Loucy (cell line): ENCODE measurements at regions not wholly inside any gene's neighbourhood (a gene's known extent, or its start where the extent isn't known, plus 50 kb on each side); places are given as distances from the start of the nearest gene placed in this dataset.

ENCODE experiments used
- H2AFZ ChIP-seq: fragments of 200-600 bp; sonication (generic); 2 replicates; pipeline ENCODE4 v1.6.0; 2016; ENCODE audit warnings: antibody characterized with exemption, mild to moderate bottlenecking, low read length, moderate library complexity
- H3F3A ChIP-seq: fragments of 200-600 bp; 2 replicates; pipeline ENCODE4 v1.6.0; 2016; ENCODE audit warnings: antibody characterized with exemption, low read depth, mild to moderate bottlenecking
- H3K27me3 ChIP-seq: fragments of 200-600 bp; sonication (generic); 2 replicates; pipeline ENCODE4 v1.6.1; 2014; ENCODE audit warnings: low read length, mild to moderate bottlenecking; ENCODE audit not compliant: insufficient read depth, poor library complexity, severe bottlenecking
- H3K36me3 ChIP-seq: fragments of 200-600 bp; sonication (generic); 2 replicates; pipeline ENCODE4 v1.6.1; 2016; ENCODE audit warnings: low read length; ENCODE audit not compliant: insufficient read depth
- H3K4me1 ChIP-seq: fragments of 200-600 bp; sonication (generic); 2 replicates; pipeline ENCODE4 v1.5.1; 2014; ENCODE audit warnings: low read length, mild to moderate bottlenecking; ENCODE audit not compliant: insufficient read depth, poor library complexity, severe bottlenecking
- H3K4me2 ChIP-seq: fragments of 200-600 bp; sonication (generic); 2 replicates; pipeline ENCODE4 v1.6.0; 2014; ENCODE audit warnings: antibody characterized with exemption, low read length, low read depth, mild to moderate bottlenecking; ENCODE audit not compliant: poor library complexity, severe bottlenecking
- H3K4me3 ChIP-seq: fragments of 200-600 bp; sonication (generic); 2 replicates; pipeline ENCODE4 v1.5.1; 2014; ENCODE audit warnings: low read length, mild to moderate bottlenecking, mixed read lengths; ENCODE audit not compliant: poor library complexity, severe bottlenecking
- H3K79me2 ChIP-seq: fragments of 200-600 bp; sonication (generic); 2 replicates; pipeline ENCODE4 v1.6.1; 2014; ENCODE audit warnings: low read length; ENCODE audit not compliant: insufficient read depth
- H3K9ac ChIP-seq: fragments of 200-600 bp; sonication (generic); 2 replicates; pipeline ENCODE4 v1.6.0; 2014; ENCODE audit warnings: mild to moderate bottlenecking, low read depth, low read length, moderate library complexity; ENCODE audit not compliant: poor library complexity, severe bottlenecking
- H3K9me2 ChIP-seq: fragments of 200-600 bp; sonication (generic); replicated peaks from 2 replicates; pipeline ENCODE4 v1.6.1; 2016; ENCODE audit warnings: low read depth, low read length, mixed read lengths
- H3K9me3 ChIP-seq: fragments of 200-600 bp; sonication (generic); 2 replicates; pipeline ENCODE4 v1.6.1; 2014; ENCODE audit warnings: mild to moderate bottlenecking, antibody characterized with exemption, low read length, low read depth; ENCODE audit not compliant: insufficient read depth
- H4K20me1 ChIP-seq: fragments of 200-600 bp; sonication (generic); 2 replicates; pipeline ENCODE4 v1.6.0; 2014; ENCODE audit warnings: antibody characterized with exemption, low read length, mild to moderate bottlenecking; ENCODE audit not compliant: insufficient read depth, poor library complexity, severe bottlenecking
- EZH2phosphoT487 ChIP-seq: fragments of 200-600 bp; IDR thresholded peaks from 2 replicates; pipeline ENCODE4 v1.6.1; 2018; ENCODE audit warnings: antibody characterized with exemption, mild to moderate bottlenecking, moderate library complexity, borderline replicate concordance
- TF ChIP-seq, protein P1 (sequence below): fragments of 200-600 bp; sonication (generic); conservative IDR thresholded peaks from 2 replicates; pipeline ENCODE4 v1.5.1; 2014; ENCODE audit warnings: mild to moderate bottlenecking, antibody characterized with exemption, low read length

DNA sequence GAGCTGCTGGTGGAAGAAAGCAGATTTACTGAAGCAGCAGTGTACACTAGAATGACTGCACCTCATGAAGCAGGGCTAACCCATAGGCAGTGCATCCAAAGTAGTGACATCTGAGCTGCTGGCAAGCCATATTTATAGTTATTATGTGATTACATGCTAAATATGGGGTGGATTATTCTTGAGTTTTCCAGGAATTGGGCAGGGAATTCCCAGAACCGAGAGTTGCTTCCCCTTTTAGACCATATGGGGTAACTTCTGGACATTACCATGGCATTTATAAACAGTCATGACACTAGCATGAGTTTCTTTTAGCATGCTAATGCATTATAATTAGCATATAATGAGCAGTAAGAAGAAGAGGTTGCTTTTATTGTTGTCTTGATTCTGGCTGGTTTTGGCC is 665.8 kb upstream of the POU3F4 start:
- Histone ChIP-seq H3K9me3 (no peaks in the 10 kb centered on the region), H3K27me3 (no peaks in the 10 kb centered on the region), H3K4me2 (no peak overlapping the region), H3K4me1 (no peaks in the 10 kb centered on the region), H3K79me2 (no peaks in the 10 kb centered on the region), H3K4me3 (no peak overlapping the region), H3K36me3 (no peaks in the 10 kb centered on the region), H3F3A (no peaks in the 10 kb centered on the region), H4K20me1 (no peaks in the 10 kb centered on the region), H2AFZ (no peak overlapping the region), H3K9ac (no peak overlapping the region), H3K9me2 (no peaks in the 10 kb centered on the region)
- no peak for TF ChIP-seq EZH2phosphoT487
- TF ChIP-seq, protein P1, sequence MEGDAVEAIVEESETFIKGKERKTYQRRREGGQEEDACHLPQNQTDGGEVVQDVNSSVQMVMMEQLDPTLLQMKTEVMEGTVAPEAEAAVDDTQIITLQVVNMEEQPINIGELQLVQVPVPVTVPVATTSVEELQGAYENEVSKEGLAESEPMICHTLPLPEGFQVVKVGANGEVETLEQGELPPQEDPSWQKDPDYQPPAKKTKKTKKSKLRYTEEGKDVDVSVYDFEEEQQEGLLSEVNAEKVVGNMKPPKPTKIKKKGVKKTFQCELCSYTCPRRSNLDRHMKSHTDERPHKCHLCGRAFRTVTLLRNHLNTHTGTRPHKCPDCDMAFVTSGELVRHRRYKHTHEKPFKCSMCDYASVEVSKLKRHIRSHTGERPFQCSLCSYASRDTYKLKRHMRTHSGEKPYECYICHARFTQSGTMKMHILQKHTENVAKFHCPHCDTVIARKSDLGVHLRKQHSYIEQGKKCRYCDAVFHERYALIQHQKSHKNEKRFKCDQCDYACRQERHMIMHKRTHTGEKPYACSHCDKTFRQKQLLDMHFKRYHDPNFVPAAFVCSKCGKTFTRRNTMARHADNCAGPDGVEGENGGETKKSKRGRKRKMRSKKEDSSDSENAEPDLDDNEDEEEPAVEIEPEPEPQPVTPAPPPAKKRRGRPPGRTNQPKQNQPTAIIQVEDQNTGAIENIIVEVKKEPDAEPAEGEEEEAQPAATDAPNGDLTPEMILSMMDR, result no peak

DNA sequence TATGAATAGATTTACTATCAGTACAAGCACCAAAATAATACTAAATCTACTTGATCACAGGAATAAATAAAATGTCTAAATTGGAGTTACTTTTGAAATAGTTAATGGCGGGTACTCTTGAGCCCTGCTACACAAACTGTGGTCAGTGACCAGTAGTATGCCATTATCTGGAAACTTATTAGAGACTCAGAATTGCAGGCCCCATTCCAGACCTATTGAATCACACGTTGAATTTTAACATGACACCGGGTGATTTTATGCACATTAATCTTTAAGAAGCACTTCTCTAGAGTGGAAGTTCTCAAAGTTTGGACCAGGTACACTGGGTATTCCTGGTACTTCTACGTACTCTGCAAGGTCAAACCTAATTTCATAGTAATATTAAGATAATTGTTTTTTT is 660.0 kb upstream of the POU3F4 start:
- no peaks in the 10 kb centered on the region for H4K20me1 ChIP-seq
- no peaks in the 10 kb centered on the region for H3K27me3 ChIP-seq
- H3K9me2 ChIP-seq, result no peaks in the 10 kb centered on the region
- no peaks in the 10 kb centered on the region for H3K36me3 ChIP-seq
- H3K9ac ChIP-seq, result no peak overlapping the region
- H3F3A ChIP-seq, result no peaks in the 10 kb centered on the region
- H3K9me3 ChIP-seq, result no peaks in the 10 kb centered on the region
- TF ChIP-seq, protein P1, result no peak
- TF ChIP-seq EZH2phosphoT487, result no peak
- no peaks in the 10 kb centered on the region for H3K4me1 ChIP-seq
- no peak overlapping the region for H3K4me2 ChIP-seq
- H2AFZ ChIP-seq, result no peak overlapping the region
- H3K79me2 ChIP-seq, result no peaks in the 10 kb centered on the region
- H3K4me3 ChIP-seq, result no peak overlapping the region
